C4-2B (cell line): ENCODE measurements at regions not wholly inside any gene's neighbourhood (a gene's known extent, or its start where the extent isn't known, plus 50 kb on each side); places are given as distances from the start of the nearest gene placed in this dataset.

Source experiments
- ZFX ChIP-seq: fragments of 450-650 bp; IDR thresholded peaks from 2 replicates; pipeline ENCODE4 v1.6.1; 2017
- TF ChIP-seq, protein P1 (sequence below): fragments of 450-650 bp; conservative IDR thresholded peaks from 2 replicates; pipeline ENCODE4 v1.5.1; 2017; ENCODE audit warnings: mild to moderate bottlenecking

GRCh38 chr1:60692031-60692430 lies 390.3 kb upstream of the NFIA start:
- TF ChIP-seq, protein P1, sequence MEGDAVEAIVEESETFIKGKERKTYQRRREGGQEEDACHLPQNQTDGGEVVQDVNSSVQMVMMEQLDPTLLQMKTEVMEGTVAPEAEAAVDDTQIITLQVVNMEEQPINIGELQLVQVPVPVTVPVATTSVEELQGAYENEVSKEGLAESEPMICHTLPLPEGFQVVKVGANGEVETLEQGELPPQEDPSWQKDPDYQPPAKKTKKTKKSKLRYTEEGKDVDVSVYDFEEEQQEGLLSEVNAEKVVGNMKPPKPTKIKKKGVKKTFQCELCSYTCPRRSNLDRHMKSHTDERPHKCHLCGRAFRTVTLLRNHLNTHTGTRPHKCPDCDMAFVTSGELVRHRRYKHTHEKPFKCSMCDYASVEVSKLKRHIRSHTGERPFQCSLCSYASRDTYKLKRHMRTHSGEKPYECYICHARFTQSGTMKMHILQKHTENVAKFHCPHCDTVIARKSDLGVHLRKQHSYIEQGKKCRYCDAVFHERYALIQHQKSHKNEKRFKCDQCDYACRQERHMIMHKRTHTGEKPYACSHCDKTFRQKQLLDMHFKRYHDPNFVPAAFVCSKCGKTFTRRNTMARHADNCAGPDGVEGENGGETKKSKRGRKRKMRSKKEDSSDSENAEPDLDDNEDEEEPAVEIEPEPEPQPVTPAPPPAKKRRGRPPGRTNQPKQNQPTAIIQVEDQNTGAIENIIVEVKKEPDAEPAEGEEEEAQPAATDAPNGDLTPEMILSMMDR: no peak
- no peak for TF ChIP-seq ZFX
